ENCODE measurements at regions not wholly inside any gene's neighbourhood (a gene's known extent, or its start where the extent isn't known, plus 50 kb on each side); places are given as distances from the start of the nearest gene placed in this dataset.

DNA sequence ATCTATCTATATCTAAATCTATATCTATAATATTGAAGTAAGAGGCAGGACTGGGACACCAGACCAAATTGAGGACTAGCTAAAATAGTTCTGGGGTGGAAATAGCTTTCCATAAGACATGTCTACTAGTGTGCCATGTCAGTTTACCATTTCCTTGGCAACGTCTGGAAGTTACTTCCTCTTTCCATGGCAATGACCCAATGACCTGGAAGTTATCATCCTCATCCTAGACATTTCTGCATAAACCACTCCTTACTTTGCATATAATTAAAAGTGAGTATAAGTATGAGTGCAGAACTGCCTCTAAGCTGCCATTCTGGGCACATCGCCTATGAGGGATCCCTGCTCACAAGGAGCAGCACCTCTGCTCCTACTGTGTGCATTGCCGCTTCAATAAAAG lies 734.0 kb upstream of the GCFC2 start:
- Histone ChIP-seq H3K4me3 (replicated peaks in 1 of 3; ENCODE audit: insufficient read depth in 1 of 3, low read depth in 1 of 3, low read length in 3 of 3) (no peak overlapping the region), H3K79me2 (ENCODE audit: control insufficient read depth, insufficient read depth, low read length) (no peaks in the 10 kb centered on the region), H3K9me1 (replicated peaks; ENCODE audit: control insufficient read depth, extremely low read depth, insufficient read depth, low read length) (no peaks in the 10 kb centered on the region), H3K9me3 (replicated peaks; ENCODE audit: control insufficient read depth, insufficient read depth, low read length) (no peaks in the 10 kb centered on the region), H3K4me2 (ENCODE audit: insufficient read depth, low read length) (no peak overlapping the region), H4K20me1 (replicated peaks; ENCODE audit: control insufficient read depth, extremely low read depth, insufficient read depth, low read length) (no peaks in the 10 kb centered on the region), H3K27ac (ENCODE audit: insufficient read depth, low read depth, low read length) (no peak overlapping the region), H3K27me3 (ENCODE audit: control insufficient read depth in 2 of 2, insufficient read depth in 2 of 2, low read length in 2 of 2) (no peaks in the 10 kb centered on the region), H3K36me3 (ENCODE audit: control insufficient read depth in 2 of 2, extremely low read depth in 1 of 2, insufficient read depth in 2 of 2, low read length in 2 of 2) (no peaks in the 10 kb centered on the region), H2AFZ (ENCODE audit: low read depth, low read length) (no peak overlapping the region), H3K9ac (replicated peaks; ENCODE audit: extremely low read depth, insufficient read depth, low read length) (no peak overlapping the region), H3K4me1 (ENCODE audit: control insufficient read depth, extremely low read depth, insufficient read depth, low read length) (no peaks in the 10 kb centered on the region)
- ChIA-PET POLR2A (no interaction called here), CTCF (no interaction called here)
- DNase-seq (ENCODE audit: low read depth, low spot score), result no peak
- intact Hi-C loops (cut with micrococcal nuclease), result no loop called here
- dilution Hi-C loops (cut with MboI; ENCODE audit: extremely low pct_ligation_motif_present, low sequenced_read_pairs), result no loop called here
- FAIRE-seq, result no peak
- TF ChIP-seq POLR2A (IDR thresholded peaks at IDR 0.05; ENCODE audit: low read depth, low read length), result no peak
- TF ChIP-seq, protein P1, sequence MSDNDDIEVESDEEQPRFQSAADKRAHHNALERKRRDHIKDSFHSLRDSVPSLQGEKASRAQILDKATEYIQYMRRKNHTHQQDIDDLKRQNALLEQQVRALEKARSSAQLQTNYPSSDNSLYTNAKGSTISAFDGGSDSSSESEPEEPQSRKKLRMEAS (IDR thresholded peaks at IDR 0.05; ENCODE audit: insufficient read depth, insufficient read length), result no peak
- BruUV-seq (replicated peaks), result no TSS peak

DNA sequence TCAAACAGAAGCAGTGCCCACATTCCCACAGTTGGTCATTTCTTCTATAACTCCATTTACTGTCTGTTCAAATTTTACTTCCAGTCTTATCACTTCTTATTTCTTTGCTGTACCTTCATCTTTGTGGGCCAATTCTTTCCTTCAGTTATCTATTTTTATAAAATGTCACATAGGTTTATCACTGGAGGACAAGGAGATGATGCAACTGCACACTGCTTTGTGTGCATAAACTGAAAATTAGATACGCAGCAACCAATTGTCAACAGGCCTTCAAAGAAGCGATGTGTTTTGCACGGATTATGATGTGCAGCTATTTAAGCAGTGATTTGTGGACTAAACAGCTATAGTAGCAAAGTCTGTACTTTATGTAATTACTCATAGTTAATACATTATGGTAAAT lies 726.8 kb upstream of the GCFC2 start:
- H3K9me1 ChIP-seq (replicated peaks; ENCODE audit: control insufficient read depth, extremely low read depth, insufficient read depth, low read length), result no peaks in the 10 kb centered on the region
- no peak overlapping the region for H3K4me2 ChIP-seq (ENCODE audit: insufficient read depth, low read length)
- intact Hi-C loops (cut with micrococcal nuclease), result no loop called here
- dilution Hi-C loops (cut with MboI; ENCODE audit: extremely low pct_ligation_motif_present, low sequenced_read_pairs), result no loop called here
- FAIRE-seq (no peak), DNase-seq (ENCODE audit: low read depth, low spot score) (no peak)
- no peak overlapping the region for H3K9ac ChIP-seq (replicated peaks; ENCODE audit: extremely low read depth, insufficient read depth, low read length)
- no peaks in the 10 kb centered on the region for H3K27me3 ChIP-seq (ENCODE audit: control insufficient read depth in 2 of 2, insufficient read depth in 2 of 2, low read length in 2 of 2)
- no peaks in the 10 kb centered on the region for H3K4me1 ChIP-seq (ENCODE audit: control insufficient read depth, extremely low read depth, insufficient read depth, low read length)
- H3K27ac ChIP-seq (ENCODE audit: insufficient read depth, low read depth, low read length), result no peak overlapping the region
- no peaks in the 10 kb centered on the region for H4K20me1 ChIP-seq (replicated peaks; ENCODE audit: control insufficient read depth, extremely low read depth, insufficient read depth, low read length)
- BruUV-seq (replicated peaks), result no TSS peak
- TF ChIP-seq CTCF (IDR thresholded peaks at IDR 0.05; ENCODE audit: extremely low read depth in 1 of 2, insufficient read depth in 1 of 2, low read depth in 1 of 2, low read length in 2 of 2), result no peak
- TF ChIP-seq POLR2AphosphoS5 (IDR thresholded peaks at IDR 0.05; ENCODE audit: insufficient read depth, low read depth, low read length), result no peak
- no peak for TF ChIP-seq GATA2 (IDR thresholded peaks at IDR 0.05; ENCODE audit: insufficient read depth, insufficient read length, low read depth, low read length)
- no peak for TF ChIP-seq JUN (IDR thresholded peaks at IDR 0.05; ENCODE audit: borderline replicate concordance, insufficient read depth, insufficient read length, low read depth)
- TF ChIP-seq MYC (IDR thresholded peaks at IDR 0.05; ENCODE audit: low read depth, low read length), result no peak
- TF ChIP-seq, protein P1 (IDR thresholded peaks at IDR 0.05; ENCODE audit: insufficient read depth, insufficient read length), result no peak
- TF ChIP-seq EZH2 (IDR thresholded peaks at IDR 0.05; ENCODE audit: borderline replicate concordance, low read depth, low read length, severe bottlenecking), result no peak
- no peak for TF ChIP-seq FOS (IDR thresholded peaks at IDR 0.05; ENCODE audit: borderline replicate concordance, insufficient read depth, low read length)
- no peak for TF ChIP-seq POLR2A (IDR thresholded peaks at IDR 0.05; ENCODE audit: low read depth, low read length)
- H3K9me3 ChIP-seq (replicated peaks; ENCODE audit: control insufficient read depth, insufficient read depth, low read length), result no peaks in the 10 kb centered on the region
- H3K4me3 ChIP-seq (replicated peaks in 1 of 3; ENCODE audit: insufficient read depth in 1 of 3, low read depth in 1 of 3, low read length in 3 of 3), result no peak overlapping the region
- no peaks in the 10 kb centered on the region for H3K79me2 ChIP-seq (ENCODE audit: control insufficient read depth, insufficient read depth, low read length)
- ChIA-PET POLR2A (no interaction called here), CTCF (no interaction called here)
- H3K36me3 ChIP-seq (ENCODE audit: control insufficient read depth in 2 of 2, extremely low read depth in 1 of 2, insufficient read depth in 2 of 2, low read length in 2 of 2), result no peaks in the 10 kb centered on the region
- no peak overlapping the region for H2AFZ ChIP-seq (ENCODE audit: low read depth, low read length)

All from endothelial cell of umbilical vein (primary cell).